Activated naive CD4-positive, alpha-beta T cell treated with anti-CD3 and anti-CD28 coated beads for 36 hours (primary cell): ENCODE measurements at regions not wholly inside any gene's neighbourhood (a gene's known extent, or its start where the extent isn't known, plus 50 kb on each side); places are given as distances from the start of the nearest gene placed in this dataset.
"Not testable (repeated sequence)": the region's sequence is repeated elsewhere in the genome, so short reads cannot be mapped to it uniquely, and the experiment has no call there.

ENCODE experiments used
- CTCF ChIA-PET: fragments of 350-600 bp; sonication (Branson Sonifier 250); formaldehyde crosslinking; loops from one replicate; lab custom pipeline; 2021; ENCODE audit warnings: antibody characterized with exemption; lab: Charles Lee
- DNase-seq: peaks from one replicate; pipeline ENCODE4 v3.0.0-alpha.2; 2020
- H3K27ac Mint-ChIP-seq: one replicate; pipeline ENCODE4 v1.8.0; 2021; ENCODE audit warnings: mild to moderate bottlenecking, mixed read lengths
- H3K27me3 Mint-ChIP-seq: one replicate; pipeline ENCODE4 v1.8.0; 2021; ENCODE audit warnings: low read depth, mixed read lengths
- H3K36me3 Mint-ChIP-seq: one replicate; pipeline ENCODE4 v1.8.0; 2021; ENCODE audit warnings: low read depth, mixed read lengths
- H3K4me1 Mint-ChIP-seq: one replicate; pipeline ENCODE4 v1.8.0; 2021; ENCODE audit warnings: low read depth, mixed read lengths
- H3K4me3 Mint-ChIP-seq: one replicate; pipeline ENCODE4 v1.8.0; 2021; ENCODE audit warnings: mild to moderate bottlenecking, moderate library complexity, mixed read lengths
- H3K9me3 Mint-ChIP-seq: one replicate; pipeline ENCODE4 v1.8.0; 2021; ENCODE audit warnings: mixed read lengths
- intact Hi-C: fragments of 100-400 bp; cut with micrococcal nuclease; formaldehyde crosslinking; loops from one replicate; pipeline ENCODE4 v1.15.1; 2023

DNA sequence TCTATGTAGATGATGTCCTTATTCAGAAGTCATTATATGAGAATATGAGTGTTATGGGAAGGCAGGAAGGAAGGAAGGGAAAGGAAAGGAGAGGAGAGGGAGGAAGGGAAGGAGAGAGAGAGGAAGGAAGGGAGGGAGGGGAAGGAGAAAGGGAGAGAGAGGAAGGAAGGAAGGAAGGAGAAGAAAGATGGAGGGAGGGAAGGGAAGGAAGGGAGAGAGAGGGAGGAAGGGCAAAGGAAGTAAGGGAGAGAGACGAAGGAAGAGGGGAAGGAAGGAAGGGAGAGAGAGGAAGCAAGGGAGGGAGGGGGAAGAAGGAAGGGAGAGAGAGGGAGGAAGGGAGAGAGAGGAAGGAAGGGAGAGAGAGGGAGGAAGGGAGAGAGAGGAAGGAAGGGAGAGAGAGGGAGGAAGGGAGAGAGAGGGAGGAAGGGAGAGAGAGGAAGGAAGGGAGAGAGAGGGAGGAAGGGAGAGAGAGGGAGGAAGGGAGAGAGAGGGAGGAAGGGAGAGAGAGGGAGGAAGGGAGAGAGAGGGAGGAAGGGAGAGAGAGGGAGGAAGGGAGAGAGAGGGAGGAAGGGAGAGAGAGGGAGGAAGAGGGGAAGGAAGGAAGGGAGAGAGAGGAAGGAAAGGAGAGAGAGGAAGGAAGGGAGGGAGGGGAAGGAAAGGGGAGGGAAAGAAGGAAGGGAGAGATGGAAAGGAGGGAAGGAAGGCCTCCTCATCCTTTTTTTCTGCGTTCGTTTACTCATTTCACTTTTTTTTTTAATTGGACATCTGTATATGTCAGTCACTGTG lies 103.0 kb upstream of the RBFOX1 start:
- H3K27ac Mint-ChIP-seq, H3K4me1 Mint-ChIP-seq, CTCF ChIA-PET, H3K4me3 Mint-ChIP-seq, H3K9me3 Mint-ChIP-seq, intact Hi-C loops, H3K27me3 Mint-ChIP-seq, DNase-seq, H3K36me3 Mint-ChIP-seq: not testable (repeated sequence)

GRCh38 chr16:7227229-7227721 lies 105.4 kb upstream of the RBFOX1 start:
- Mint-ChIP-seq H3K36me3 (no peaks in the 10 kb centered on the region), H3K4me3 (no peak overlapping the region), H3K27me3 (no peaks in the 10 kb centered on the region), H3K27ac (no peak overlapping the region), H3K4me1 (no peaks in the 10 kb centered on the region), H3K9me3 (peaks cover 7% of the 10 kb centered on the region)
- CTCF ChIA-PET, result interaction anchor here (0.6 kb wide), 1 partner anchor 19 kb away, joined by 6 read pairs; no protein-coding TSS in a partner anchor
- no peak for DNase-seq
- intact Hi-C loops, result no loop called here

DNA sequence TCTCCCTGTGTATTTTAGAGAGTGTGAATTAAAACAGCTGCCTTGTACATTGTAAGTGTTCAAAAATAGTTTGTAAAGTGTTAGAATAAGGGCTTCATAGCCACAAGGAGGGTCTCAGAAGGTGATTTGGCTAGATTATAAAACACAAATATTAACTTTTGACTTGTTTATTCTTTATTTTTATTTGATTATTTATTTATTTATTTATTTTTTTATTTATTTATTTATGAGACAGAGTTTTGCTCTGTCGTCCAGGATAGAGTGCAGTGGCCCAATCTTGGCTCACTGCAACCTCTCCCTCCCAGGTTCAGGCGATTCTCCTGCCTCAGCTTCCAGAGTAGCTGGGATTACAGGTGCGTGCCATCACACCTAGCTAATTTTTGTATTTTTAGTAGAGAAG lies 111.5 kb upstream of the RBFOX1 start:
- DNase-seq, result no peak
- H3K4me1 Mint-ChIP-seq, result no peaks in the 10 kb centered on the region
- H3K27ac Mint-ChIP-seq, result no peak overlapping the region
- H3K4me3 Mint-ChIP-seq, result no peak overlapping the region
- intact Hi-C loops, result no loop called here
- no peaks in the 10 kb centered on the region for H3K36me3 Mint-ChIP-seq
- no peaks in the 10 kb centered on the region for H3K27me3 Mint-ChIP-seq
- H3K9me3 Mint-ChIP-seq, result peaks cover 7% of the 10 kb centered on the region
- CTCF ChIA-PET, result no interaction called here

- no peak overlapping the region for H3K4me3 Mint-ChIP-seq
- CTCF ChIA-PET, result no interaction called here
- H3K27ac Mint-ChIP-seq, result no peak overlapping the region
- no peaks in the 10 kb centered on the region for H3K4me1 Mint-ChIP-seq
- intact Hi-C loops, result no loop called here
- DNase-seq, result no peak
- peaks cover 15% of the 10 kb centered on the region for H3K9me3 Mint-ChIP-seq
- no peaks in the 10 kb centered on the region for H3K27me3 Mint-ChIP-seq
- no peaks in the 10 kb centered on the region for H3K36me3 Mint-ChIP-seq
Measured at GRCh38 chr16:7218936-7219335, 113.7 kb upstream of the RBFOX1 start.

GRCh38 chr16:7217797-7218196 lies 114.8 kb upstream of the RBFOX1 start:
- H3K27ac Mint-ChIP-seq, result no peak overlapping the region
- no peak overlapping the region for H3K4me3 Mint-ChIP-seq
- peaks cover 19% of the 10 kb centered on the region for H3K9me3 Mint-ChIP-seq
- H3K4me1 Mint-ChIP-seq, result no peaks in the 10 kb centered on the region
- intact Hi-C loops, result no loop called here
- no peak for DNase-seq
- no peaks in the 10 kb centered on the region for H3K36me3 Mint-ChIP-seq
- CTCF ChIA-PET, result no interaction called here
- no peaks in the 10 kb centered on the region for H3K27me3 Mint-ChIP-seq

DNA sequence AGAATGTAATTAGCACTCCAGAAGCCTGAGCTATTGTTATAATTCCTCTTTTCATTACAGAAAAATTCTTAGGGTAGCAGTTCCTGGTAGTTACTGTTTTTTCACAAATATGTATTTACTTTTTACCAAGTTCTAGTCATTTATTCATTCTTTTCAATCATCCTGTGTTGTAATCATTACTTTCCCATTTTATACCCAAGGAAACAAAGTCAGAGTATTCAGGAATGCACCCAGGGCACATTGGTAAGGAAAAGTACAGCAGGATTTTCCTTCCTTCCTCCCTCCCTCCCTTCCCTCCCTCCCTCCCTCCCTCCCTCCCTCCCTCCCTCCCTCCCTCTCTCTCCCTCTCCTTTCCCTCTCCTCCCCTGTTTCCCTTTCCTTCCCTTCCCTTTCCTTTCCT lies 115.9 kb upstream of the RBFOX1 start:
- CTCF ChIA-PET, result no interaction called here
- Mint-ChIP-seq H3K4me3 (no peak overlapping the region), H3K4me1 (no peaks in the 10 kb centered on the region), H3K36me3 (no peaks in the 10 kb centered on the region), H3K27me3 (no peaks in the 10 kb centered on the region), H3K27ac (no peak overlapping the region), H3K9me3 (peaks cover 23% of the 10 kb centered on the region)
- no peak for DNase-seq
- intact Hi-C loops, result no loop called here

DNA sequence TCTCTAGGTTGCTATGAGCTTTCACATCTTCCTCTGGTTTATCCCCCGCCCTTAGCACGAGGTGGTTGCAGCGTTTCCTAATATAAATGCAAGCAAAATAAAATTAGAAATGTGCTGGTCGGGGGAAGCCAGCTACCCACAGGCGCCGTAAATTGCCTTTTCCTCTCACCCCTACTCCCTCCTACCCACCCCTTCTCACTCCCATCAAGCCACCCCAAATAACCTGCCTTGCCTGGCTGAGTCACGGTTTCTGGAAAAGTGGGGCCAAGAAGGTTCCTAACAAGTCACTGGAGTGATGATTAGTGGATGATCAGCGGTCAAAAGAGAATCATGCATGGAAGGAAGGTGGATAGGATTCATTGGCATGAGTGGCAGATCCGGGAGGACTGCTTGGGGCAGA lies 120.9 kb upstream of the RBFOX1 start:
- H3K27ac Mint-ChIP-seq, result no peak overlapping the region
- H3K27me3 Mint-ChIP-seq, result no peaks in the 10 kb centered on the region
- H3K36me3 Mint-ChIP-seq, result no peaks in the 10 kb centered on the region
- no peak overlapping the region for H3K4me3 Mint-ChIP-seq
- DNase-seq, result no peak
- H3K4me1 Mint-ChIP-seq, result no peaks in the 10 kb centered on the region
- CTCF ChIA-PET, result no interaction called here
- intact Hi-C loops, result no loop called here
- peaks cover 19% of the 10 kb centered on the region for H3K9me3 Mint-ChIP-seq

GRCh38 chr16:7209598-7209997 lies 123.0 kb upstream of the RBFOX1 start:
- CTCF ChIA-PET, result no interaction called here
- intact Hi-C loops, result no loop called here
- H3K27me3 Mint-ChIP-seq, result no peaks in the 10 kb centered on the region

GRCh38 chr16:7206469-7206868 lies 126.2 kb upstream of the RBFOX1 start:
- Mint-ChIP-seq H3K36me3 (no peaks in the 10 kb centered on the region), H3K27me3 (no peaks in the 10 kb centered on the region), H3K27ac (no peak overlapping the region), H3K4me3 (no peak overlapping the region), H3K9me3 (peaks cover 10% of the 10 kb centered on the region), H3K4me1 (no peaks in the 10 kb centered on the region)
- intact Hi-C loops, result no loop called here
- no peak for DNase-seq
- CTCF ChIA-PET, result interaction anchor here (0.7 kb wide), 1 partner anchor 62 kb away, joined by 3 read pairs; no protein-coding TSS in a partner anchor

More at GRCh38 chr16:7209598-7209997, 123.0 kb upstream of the RBFOX1 start:
- H3K27ac Mint-ChIP-seq, result no peak overlapping the region
- H3K36me3 Mint-ChIP-seq, result no peaks in the 10 kb centered on the region
- no peak overlapping the region for H3K4me3 Mint-ChIP-seq
- H3K9me3 Mint-ChIP-seq, result peaks cover 18% of the 10 kb centered on the region
- no peak for DNase-seq
- H3K4me1 Mint-ChIP-seq, result no peaks in the 10 kb centered on the region

- Mint-ChIP-seq H3K27ac (no peak overlapping the region), H3K4me1 (no peaks in the 10 kb centered on the region), H3K27me3 (no peaks in the 10 kb centered on the region), H3K4me3 (no peak overlapping the region), H3K36me3 (no peaks in the 10 kb centered on the region), H3K9me3 (peaks cover 11% of the 10 kb centered on the region)
- intact Hi-C loops, result no loop called here
- no peak for DNase-seq
- CTCF ChIA-PET, result no interaction called here
Measured at GRCh38 chr16:7200320-7200719, 132.3 kb upstream of the RBFOX1 start.

GRCh38 chr16:7185689-7186088 lies 147.0 kb upstream of the RBFOX1 start:
- H3K4me1 Mint-ChIP-seq, result no peaks in the 10 kb centered on the region
- no peak for DNase-seq
- no peaks in the 10 kb centered on the region for H3K27me3 Mint-ChIP-seq
- H3K9me3 Mint-ChIP-seq, result peaks cover 11% of the 10 kb centered on the region
- H3K36me3 Mint-ChIP-seq, result no peaks in the 10 kb centered on the region
- no peak overlapping the region for H3K4me3 Mint-ChIP-seq
- CTCF ChIA-PET, result no interaction called here
- intact Hi-C loops, result no loop called here
- no peak overlapping the region for H3K27ac Mint-ChIP-seq

- Mint-ChIP-seq H3K27ac (no peak overlapping the region), H3K9me3 (peaks cover 11% of the 10 kb centered on the region), H3K4me1 (no peaks in the 10 kb centered on the region), H3K27me3 (no peaks in the 10 kb centered on the region), H3K4me3 (no peak overlapping the region), H3K36me3 (no peaks in the 10 kb centered on the region)
- no peak for DNase-seq
- CTCF ChIA-PET, result no interaction called here
- intact Hi-C loops, result no loop called here
Measured at GRCh38 chr16:7185165-7185564, 147.5 kb upstream of the RBFOX1 start.

GRCh38 chr16:7183768-7184167 lies 148.9 kb upstream of the RBFOX1 start:
- H3K27ac Mint-ChIP-seq, result no peak overlapping the region
- no peaks in the 10 kb centered on the region for H3K36me3 Mint-ChIP-seq
- H3K4me1 Mint-ChIP-seq, result no peaks in the 10 kb centered on the region
- DNase-seq, result no peak
- intact Hi-C loops, result no loop called here
- peaks cover 13% of the 10 kb centered on the region for H3K9me3 Mint-ChIP-seq
- no peak overlapping the region for H3K4me3 Mint-ChIP-seq
- CTCF ChIA-PET, result interaction anchor here (0.6 kb wide), 1 partner anchor 430 kb away, joined by 3 read pairs; no protein-coding TSS in a partner anchor
- no peaks in the 10 kb centered on the region for H3K27me3 Mint-ChIP-seq
